Left hindlimb (tissue), 1 donor: ENCODE measurements at regions not wholly inside any gene's neighbourhood (a gene's known extent, or its start where the extent isn't known, plus 50 kb on each side); places are given as distances from the start of the nearest gene placed in this dataset.
"Not testable (repeated sequence)": the region's sequence is repeated elsewhere in the genome, so short reads cannot be mapped to it uniquely, and the experiment has no call there.

Experiments used
- DNase-seq: peaks from one replicate; pipeline ENCODE4 v3.0.0-alpha.2; 2018

DNA sequence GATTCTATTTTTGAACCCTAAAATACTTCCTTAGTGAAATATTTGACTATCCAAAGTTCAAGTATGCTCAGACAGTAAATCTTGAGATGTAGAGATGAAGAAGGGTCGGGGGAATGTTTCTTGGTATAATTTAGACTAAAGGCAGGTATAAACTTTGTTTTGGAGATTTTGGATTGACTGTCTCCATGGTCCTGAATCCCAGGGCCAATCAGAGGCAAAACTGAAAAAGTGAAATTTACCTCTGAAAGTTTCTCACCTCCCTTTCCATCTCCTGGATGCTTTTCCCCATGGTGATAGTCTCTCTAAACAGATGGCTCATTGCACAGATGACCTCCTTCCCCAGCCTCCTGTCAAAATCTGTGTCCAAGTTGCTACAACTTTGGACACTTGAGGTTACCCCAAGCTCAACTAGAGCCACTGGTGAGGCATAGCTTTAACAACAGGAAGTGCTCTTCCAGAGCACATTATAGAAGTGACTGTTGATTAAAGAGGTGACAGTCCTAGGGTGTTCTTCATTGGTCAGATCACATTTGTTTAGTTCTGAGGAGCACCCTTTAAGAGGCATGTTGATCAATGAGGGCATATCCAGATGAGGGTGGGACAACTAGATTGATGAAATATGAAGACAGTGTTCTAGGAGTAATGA is 128.4 kb downstream of the AKAP11 start:
- no peak for DNase-seq

DNA sequence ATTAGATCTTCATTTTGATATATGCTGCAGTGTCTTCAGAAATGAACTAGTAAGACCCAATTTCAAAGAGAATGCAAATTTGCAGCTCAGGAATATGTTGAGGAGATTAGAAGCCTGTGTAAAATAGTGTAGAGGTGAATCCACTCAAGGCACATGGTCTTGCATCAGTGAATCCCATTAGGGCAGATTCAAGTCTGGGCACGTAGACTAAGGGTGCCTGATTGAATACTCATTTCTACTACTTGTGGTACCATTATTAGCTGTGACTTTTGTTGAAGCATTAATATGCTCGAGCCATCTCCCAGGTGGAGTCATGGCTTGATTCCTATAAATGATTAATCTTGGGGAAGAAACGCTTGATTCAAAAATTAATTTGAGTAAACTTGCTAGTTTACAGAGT is 129.4 kb downstream of the AKAP11 start:
- DNase-seq, result no peak

DNA sequence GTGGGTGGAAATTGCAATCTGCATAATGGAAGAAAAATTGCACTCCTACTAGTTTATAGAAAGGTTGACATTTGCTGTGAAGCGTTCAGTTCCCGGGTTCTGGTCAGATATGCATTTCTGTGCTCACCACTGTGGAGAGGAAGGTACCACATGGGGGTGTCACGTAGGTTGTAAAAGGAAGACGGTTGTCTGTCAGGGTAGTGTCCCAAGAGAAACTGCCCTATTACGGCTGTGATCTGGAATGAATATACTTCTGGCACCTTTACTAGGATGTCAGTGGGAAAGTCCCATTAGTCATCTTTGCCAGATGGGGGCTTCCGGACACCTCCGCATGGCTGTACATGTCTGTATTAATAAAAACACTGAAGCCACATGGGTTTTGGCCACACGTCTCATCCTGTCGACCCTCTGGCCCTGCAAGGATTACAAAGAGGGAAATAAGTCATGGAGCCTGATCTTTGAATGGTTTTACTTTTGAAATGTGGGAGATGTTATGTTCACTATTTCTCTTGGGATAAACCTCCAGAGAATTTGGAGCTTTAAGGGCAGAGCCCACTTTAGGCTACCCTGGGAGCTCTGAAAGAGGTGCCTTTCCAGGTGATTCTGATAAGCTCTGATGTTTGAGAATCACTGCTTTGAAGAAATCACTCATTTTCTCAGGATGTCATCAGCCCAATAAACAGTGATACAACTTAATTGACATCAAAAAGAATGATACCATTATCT is 133.9 kb downstream of the AKAP11 start:
- no peak for DNase-seq

DNA sequence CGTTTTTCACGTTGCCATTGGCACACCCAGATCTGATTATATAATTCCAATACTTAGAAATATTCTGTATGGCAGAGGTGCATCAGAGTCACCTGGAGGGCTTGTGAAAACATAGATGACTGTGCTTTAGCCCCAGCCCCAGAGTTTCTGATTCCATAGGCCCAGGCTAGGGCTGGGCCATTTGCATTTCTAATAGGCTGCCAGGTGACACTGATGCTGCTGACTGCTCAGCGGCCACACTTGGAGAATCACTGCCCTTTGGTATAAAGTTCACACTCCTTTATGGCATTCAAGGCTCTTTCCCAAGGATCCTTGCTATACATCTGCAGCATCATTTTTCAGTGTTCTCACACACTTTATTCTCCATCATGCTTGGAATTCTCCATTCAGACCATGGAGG is 137.1 kb downstream of the AKAP11 start:
- no peak for DNase-seq

DNA sequence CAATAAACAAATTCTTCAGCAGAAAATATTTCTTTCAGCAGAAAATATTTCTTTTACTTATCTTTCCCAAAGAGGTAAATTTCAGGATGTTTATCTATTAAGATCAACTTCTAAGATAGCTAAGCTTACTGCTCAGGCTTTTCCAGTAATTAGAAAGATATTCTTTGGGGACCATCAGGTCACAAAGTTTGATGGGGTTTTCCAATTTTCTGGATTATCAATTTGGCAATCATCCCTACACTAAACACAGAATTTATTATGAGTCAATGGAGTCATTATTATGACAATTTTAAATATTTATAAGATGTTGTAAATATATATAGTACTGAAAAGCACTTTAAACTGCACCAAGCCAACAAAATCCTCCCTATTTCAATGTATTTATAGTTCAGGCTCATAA is 137.6 kb downstream of the AKAP11 start:
- no peak for DNase-seq

DNA sequence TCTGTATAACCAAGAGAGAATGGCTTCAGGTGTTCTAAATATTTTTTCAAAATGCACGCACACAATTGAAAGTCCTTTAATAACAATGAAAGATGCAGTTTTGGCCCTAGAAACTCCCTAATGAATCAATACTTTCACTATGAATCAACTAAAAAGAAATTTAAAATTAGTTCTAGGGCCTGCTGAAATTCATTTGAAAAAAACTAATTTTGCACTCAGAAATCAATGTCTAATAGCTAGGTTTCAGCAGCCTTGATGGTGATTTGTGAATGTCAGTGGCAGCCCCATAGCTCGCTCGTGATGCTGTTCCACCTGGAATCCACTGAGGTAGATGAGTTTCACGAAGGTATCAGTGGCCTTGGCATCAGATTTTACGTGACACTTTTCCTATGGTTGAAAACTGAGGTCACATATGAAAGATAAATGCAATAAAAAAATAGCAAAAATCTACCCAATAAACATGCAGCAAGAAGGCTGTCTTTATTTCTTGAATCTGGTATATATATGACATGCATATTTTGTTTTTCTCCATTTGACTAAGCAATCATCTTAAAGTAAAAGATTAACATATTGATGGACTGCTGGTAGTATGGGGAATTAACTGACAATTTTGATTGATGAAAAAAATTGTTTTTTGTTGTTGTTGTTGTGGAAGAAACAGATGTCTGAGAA is 141.0 kb downstream of the AKAP11 start:
- no peak for DNase-seq

DNA sequence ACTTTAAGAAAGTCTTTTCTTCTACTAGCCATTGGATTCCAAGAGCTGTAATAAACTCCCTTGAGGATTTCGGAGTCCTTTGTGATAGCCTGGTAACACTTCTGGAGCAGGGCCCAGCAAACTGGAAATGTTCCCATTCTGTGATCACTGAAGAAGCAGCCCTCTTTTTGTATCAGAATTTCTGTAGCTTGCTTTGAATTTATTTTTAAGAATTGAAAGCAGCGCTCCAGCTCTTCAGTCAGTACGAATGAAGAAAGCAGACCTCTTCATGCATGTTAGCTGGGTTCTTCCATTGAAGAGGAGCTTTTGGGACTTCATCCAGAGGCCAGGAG is 141.5 kb downstream of the AKAP11 start:
- DNase-seq, result no peak

DNA sequence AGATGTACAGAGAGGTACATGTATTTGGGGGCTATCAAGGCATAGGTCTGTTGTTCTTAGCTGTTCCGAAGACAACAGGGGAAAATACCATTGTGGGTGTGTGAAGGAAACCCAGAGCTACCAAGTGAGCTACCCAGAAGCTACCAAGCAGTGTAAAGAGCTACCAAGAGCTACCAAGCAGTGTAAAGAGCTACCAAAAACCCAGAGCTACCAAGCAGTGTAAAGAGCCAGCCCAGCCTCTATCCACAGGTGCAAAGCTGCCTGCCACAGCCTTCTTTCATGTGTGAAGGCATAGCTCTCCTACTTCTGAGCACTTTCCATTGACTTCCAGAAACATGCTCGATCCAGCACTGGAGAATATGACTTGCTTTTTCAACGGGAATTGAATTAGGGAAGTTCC is 145.7 kb downstream of the AKAP11 start:
- no peak for DNase-seq

DNA sequence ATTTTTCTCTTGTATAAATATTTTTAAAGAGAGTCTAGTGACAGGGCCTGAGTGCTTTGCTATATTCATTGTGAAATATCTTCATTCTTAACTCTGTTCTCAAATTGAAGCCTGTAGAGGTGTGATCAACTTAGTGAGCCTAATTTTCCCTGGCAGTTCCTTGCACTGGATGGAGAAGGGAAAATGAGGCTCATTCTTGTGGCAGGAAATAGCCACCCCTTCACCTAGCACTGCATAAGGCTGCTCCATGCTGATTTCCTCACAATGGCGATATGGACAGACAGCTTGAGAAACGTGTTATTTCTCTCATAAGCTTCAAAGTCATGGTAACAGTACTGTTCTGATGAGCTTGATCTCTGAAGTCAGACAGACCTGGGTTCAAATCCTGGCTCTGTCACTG is 146.2 kb downstream of the AKAP11 start:
- no peak for DNase-seq

DNA sequence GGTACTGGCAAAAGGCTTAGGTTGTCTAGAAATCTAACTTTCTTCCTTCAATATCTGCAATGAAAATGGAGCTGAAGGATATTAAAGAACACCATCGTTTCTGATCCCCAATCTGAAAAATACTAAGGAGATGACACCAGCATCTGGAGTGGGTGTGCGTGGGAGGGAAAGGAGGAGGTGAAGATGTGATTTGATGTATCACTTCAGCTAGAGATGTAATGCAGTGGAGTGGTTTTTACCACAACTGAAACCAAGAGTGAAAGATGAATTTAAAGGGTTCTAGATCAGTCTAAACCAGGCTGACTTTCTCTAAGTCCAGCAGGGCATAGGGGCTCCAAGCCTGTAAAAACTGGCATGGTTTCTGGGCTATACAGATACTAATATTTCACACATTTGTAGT is 148.4 kb downstream of the AKAP11 start:
- no peak for DNase-seq

DNA sequence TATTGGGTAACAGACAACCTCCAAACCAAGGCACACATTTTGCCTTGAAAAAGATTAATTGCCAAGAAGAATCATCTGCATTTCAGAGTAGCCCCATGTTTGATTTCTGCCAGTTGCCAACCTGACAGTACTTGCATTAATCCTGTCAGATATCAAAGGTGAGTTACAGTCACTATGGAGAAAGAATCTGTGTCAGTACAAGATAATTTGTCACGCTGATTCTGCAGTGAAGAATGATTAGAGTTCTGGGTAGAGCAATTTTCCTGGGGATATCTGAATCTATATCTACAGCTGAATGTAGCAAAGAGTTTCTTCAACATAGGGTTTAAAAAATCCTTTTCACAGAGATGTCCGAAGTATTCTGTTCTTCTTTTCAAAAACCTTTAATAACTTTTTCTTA is 150.7 kb downstream of the AKAP11 start:
- no peak for DNase-seq

DNA sequence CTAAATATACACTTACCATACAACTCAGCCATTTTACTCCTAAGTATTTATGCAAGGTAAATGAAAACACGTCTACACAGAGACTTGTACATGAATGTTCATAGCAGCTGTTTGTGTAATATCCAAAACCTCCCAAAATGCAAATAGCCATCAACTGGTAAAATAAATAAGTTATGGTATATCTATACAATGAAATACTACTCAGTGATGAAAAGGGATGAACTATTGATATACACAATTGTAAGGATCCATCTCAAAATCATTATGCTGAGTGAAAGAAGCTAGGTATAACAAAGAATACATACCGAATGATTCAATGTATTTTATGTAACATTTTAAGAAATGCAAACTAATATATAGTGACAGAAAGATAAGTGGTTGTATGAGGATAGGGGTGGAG is 149.8 kb upstream of the TNFSF11 start:
- DNase-seq, result no peak

DNA sequence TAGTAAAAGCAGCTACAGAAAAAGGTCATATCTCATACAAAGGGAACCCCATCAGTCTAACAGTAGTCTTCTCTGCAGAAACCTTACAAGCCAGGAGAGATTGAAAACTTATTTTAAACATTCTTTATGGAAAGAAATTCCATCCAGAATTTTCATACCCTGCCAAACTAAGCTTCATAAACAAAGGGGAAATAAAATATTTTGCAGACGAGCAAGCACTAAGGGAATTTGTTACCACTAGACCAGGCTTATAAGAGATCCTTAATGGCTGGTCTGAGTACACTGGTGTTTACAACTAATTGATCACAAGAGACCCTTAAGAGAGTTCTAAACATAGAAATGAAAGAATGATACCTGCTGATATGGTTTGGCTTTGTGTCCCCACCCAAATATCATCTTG is 128.6 kb upstream of the TNFSF11 start:
- DNase-seq, result no peak

DNA sequence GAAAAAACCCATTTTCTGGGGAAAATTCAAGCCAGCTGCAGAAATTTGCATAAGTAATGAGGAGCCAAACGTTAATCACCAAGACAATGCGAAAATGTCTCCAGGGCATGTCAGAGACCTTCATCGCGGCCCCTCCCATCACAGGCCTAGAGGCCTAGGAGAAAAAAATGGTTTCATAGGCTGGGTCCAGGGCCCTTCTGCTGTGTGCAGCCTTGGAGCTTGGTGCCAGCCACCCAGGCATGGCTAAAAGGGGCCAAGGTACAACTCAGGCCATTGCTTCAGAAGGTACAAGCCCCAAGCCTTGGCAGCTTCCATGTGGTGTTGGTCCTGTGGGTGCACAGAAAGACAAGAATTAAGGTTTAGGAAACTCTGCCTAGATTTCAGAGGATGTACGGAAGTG is 127.4 kb upstream of the TNFSF11 start:
- DNase-seq, result not testable (repeated sequence)

DNA sequence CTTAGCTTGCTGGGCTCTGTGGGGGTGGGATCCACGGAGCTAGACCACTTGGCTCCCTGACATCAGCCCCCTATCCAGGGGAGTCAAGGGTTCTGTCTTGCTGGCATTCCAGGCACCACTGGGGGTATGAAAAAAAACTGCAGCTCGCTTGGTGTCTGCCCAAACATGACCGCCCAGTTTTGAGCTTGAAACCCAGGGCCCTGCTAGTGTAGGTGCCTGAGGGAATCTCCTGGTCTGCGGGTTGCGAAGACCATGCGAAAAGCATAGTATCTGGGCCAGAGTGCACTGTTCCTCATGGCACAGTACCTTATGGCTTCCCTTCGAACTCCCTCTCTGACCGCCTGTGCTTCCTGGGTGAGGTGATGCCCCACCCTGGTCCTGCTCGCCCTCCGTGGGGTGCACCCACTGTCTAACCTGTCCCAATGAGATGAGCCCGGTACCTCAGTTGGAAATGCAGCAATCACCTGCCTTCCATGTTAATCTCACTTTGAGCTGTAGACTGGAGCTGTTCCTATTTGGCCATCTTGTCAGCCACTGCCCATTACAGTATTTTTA is 120.8 kb upstream of the TNFSF11 start:
- no peak for DNase-seq

DNA sequence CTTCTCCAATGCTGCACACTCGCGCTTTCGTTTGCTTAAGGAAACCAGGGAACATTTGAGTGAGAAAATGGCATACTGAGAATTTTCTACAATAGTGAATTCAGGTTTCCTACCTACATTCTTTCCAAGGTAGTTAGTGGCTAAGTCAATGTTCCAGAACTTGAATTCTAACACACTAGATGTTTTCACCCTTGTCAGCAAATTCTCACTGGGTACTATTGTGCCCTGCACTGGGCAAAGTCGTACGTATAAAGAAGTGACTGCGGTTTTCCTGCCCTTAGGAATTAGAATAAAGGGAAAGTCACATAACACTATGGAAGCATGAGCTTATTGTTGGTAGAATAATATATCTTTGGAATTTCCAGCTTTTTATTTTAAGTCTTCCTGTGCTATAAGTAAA is 119.2 kb upstream of the TNFSF11 start:
- no peak for DNase-seq

DNA sequence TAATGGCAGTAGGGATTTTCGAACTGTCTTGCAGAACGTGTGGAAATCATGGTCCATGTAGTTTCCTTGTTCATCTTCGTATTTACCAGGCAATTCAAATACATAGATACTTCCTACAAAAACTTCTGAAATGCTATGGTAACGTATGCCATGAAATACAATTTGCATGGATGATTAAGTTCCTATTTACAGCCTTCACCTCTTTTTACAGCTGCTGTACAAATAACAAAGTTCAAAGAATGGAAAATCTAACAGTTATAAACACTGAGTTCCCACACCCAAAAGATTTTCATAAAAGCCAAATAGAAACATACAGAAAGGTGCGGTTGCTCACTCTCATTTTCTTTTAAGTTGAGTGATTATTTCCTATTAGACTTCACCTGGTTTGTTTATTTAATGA is 115.8 kb upstream of the TNFSF11 start:
- no peak for DNase-seq

DNA sequence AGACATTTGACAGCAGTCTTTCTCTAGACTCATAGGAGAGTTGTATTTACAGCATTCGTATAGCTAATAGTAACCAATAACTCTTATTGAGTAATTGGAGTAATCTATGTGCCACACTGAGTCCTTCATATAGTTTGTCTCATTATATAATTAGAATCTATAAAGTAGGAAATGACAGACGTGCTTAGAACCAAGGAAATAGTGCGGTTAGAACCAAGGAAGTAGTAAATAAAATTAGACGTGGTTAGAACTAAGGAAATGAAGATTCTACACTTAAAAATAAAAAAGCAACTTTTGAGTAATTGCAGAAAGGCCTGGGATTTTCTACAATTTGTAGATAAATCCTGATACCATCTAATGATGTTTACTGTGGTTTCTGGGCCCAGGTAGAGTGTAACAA is 107.8 kb upstream of the TNFSF11 start:
- no peak for DNase-seq

DNA sequence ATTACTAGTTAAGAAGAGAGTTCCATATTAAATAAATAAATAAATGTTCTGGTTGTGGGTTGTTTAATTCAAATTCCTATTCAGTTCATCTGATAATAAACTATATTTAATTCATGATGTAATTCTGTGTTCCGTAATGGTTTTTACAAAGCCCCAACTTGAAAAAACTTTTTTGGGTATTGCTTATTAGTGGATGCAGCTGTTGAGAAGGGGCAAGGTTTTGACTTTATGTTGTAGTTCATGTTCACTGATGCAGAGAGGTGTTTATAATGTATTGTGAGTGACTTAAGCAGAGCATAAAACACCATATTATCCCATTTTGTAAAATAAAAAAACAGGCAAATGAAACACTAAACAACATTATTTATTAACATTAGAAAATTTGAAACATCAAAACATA is 107.3 kb upstream of the TNFSF11 start:
- no peak for DNase-seq

DNA sequence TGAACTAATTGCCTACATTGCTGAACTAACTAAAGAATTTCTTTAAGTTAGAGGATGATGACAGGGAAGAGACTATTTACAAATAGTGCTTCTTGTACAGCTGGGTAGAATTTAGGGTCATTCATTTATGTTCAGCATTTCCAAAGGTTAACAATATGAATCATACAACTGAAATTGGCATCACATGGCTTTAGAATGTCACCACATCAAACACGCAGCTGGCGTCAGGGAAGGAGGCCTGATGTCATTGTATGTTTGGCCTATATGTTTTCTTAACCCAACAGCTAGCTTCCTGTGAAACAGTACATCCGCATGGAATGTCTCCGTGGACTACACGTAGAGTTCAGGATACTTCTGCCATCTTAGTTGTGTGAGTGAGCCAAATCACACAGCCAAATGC is 99.0 kb upstream of the TNFSF11 start:
- DNase-seq, result no peak

DNA sequence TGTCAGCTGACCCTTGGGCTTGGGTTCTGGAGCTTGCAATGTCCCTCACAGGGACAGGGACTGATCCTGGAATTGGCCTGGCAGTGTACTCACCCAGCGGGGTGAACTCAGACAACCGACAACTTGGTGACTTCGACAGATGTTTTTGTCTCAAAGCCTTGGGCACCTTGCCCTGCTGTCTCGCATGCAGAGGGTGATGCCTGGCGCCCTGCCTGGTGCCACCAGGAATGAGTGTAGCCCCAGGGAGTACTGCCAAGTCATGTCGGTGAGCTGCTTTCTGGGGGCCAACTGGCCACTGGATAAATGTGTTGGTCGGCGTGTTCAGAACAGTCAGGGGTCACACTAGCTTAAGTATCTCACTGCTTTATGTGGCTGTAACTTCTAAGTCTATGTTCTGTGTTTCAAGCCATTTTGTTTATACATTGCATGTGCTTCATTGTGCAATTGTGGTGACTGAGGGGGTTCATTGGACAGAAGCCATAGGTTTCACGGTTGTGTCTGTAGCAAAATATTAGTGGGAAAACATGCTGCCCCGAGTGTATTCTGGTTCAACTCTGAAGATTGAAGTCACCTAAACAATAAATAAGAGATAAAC is 96.3 kb upstream of the TNFSF11 start:
- DNase-seq, result no peak

DNA sequence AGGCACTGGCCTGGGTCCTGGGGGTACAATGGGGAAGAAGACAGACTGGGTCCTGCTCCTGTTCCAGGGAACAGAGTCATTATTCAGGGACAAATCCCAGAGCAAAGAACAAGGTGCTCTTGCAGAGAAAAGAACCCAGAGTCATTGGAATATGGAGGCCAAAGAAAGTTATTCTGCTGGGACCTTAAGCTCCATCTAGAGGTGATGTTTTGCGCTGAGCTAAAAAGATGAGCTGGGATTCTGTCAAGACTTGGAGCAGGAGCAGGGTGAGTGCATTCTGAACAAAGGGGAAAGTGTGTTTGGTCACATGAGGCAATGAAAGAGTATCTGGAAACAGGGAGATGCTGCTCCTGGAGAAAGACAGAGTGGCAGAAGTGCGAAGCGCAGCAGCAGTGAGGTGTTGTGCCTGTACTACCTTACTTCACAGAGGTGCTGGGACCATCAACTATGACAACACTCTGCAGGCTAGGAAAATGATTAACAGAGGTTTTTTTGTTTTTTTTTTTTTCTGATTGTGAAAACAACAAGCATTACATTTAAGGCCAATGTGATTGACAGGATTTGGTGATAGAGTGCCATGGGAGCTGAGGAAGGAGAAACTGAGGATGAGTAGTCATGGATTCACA is 95.3 kb upstream of the TNFSF11 start:
- DNase-seq, result no peak

DNA sequence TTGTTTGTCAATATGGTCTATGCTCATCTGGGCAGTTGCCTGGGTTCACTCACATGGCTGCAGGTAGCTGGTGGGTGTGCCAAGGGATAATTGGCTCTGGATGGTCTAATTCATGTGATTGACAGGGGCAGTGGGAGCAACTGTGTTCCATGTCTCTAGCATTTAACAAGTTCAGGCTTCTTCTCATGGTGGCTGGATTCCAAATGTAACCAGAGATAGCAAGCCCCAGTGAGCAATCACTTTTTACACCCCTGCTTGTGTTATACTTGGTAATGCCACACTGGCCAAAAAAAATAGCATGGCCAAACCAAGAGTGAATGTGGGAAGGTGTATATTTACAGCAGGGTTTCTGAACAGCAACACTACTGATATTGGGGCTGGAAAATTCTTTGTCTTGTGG is 89.6 kb upstream of the TNFSF11 start:
- DNase-seq, result no peak
